ENCODE measurements at regions not wholly inside any gene's neighbourhood (a gene's known extent, or its start where the extent isn't known, plus 50 kb on each side); places are given as distances from the start of the nearest gene placed in this dataset.

DNA sequence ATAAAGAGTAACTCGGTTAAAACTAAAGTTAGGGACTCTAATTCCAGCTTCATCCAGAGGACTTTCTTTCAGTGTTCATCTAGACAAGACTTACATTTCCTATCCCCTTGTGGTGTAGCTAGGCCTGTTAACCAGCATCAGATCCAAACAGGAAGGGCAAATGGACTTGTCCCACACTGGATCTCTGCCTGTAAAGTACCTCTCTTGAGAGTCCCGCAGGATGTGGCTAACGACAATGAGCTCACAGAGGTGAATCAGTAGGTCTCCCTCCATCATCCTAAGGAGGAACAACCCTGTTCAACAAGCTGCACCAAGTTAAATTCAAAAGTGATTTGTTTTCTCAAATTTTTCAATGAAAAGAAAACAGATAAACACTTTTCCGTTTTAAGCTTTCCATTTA, 412.3 kb upstream of the RGPD4 start:
- H3K4me2 ChIP-seq (ENCODE audit: low read length): no peak overlapping the region
- H3K27me3 ChIP-seq (ENCODE audit: control insufficient read depth, low read length): no peaks in the 10 kb centered on the region
- H3K4me3 ChIP-seq (ENCODE audit: low read length): no peak overlapping the region
- no peak overlapping the region for H3K27ac ChIP-seq (ENCODE audit: low read depth, low read length)
- no peaks in the 10 kb centered on the region for H4K20me1 ChIP-seq (ENCODE audit: control insufficient read depth, insufficient read depth, low read depth, low read length)
- no peaks in the 10 kb centered on the region for H3K79me2 ChIP-seq (ENCODE audit: control insufficient read depth, low read length)
- H3F3A ChIP-seq (ENCODE audit: control insufficient read depth, insufficient read depth): no peaks in the 10 kb centered on the region
- no peaks in the 10 kb centered on the region for H3K9me3 ChIP-seq (ENCODE audit: control insufficient read depth, insufficient read depth, low read length)
- TF ChIP-seq, protein P1, sequence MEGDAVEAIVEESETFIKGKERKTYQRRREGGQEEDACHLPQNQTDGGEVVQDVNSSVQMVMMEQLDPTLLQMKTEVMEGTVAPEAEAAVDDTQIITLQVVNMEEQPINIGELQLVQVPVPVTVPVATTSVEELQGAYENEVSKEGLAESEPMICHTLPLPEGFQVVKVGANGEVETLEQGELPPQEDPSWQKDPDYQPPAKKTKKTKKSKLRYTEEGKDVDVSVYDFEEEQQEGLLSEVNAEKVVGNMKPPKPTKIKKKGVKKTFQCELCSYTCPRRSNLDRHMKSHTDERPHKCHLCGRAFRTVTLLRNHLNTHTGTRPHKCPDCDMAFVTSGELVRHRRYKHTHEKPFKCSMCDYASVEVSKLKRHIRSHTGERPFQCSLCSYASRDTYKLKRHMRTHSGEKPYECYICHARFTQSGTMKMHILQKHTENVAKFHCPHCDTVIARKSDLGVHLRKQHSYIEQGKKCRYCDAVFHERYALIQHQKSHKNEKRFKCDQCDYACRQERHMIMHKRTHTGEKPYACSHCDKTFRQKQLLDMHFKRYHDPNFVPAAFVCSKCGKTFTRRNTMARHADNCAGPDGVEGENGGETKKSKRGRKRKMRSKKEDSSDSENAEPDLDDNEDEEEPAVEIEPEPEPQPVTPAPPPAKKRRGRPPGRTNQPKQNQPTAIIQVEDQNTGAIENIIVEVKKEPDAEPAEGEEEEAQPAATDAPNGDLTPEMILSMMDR (IDR thresholded peaks at IDR 0.05; ENCODE audit: low read depth, low read length, poor library complexity, severe bottlenecking): no peak
- TF ChIP-seq EZH2phosphoT487 (IDR thresholded peaks at IDR 0.05; ENCODE audit: borderline replicate concordance, low read length): no peak
- no peaks in the 10 kb centered on the region for H3K9me2 ChIP-seq (replicated peaks; ENCODE audit: control insufficient read depth, low read length)
- H3K4me1 ChIP-seq (ENCODE audit: control insufficient read depth, low read length): no peaks in the 10 kb centered on the region
- no peaks in the 10 kb centered on the region for H3K36me3 ChIP-seq (ENCODE audit: control insufficient read depth, low read length)

- H3K4me3 ChIP-seq (ENCODE audit: low read length): no peak overlapping the region
- TF ChIP-seq EZH2phosphoT487 (IDR thresholded peaks at IDR 0.05; ENCODE audit: borderline replicate concordance, low read length): no peak
- TF ChIP-seq, protein P1 (IDR thresholded peaks at IDR 0.05; ENCODE audit: low read depth, low read length, poor library complexity, severe bottlenecking): no peak
- no peaks in the 10 kb centered on the region for H4K20me1 ChIP-seq (ENCODE audit: control insufficient read depth, insufficient read depth, low read depth, low read length)
- no peaks in the 10 kb centered on the region for H3K9me3 ChIP-seq (ENCODE audit: control insufficient read depth, insufficient read depth, low read length)
- no peaks in the 10 kb centered on the region for H3F3A ChIP-seq (ENCODE audit: control insufficient read depth, insufficient read depth)
- no peaks in the 10 kb centered on the region for H3K27me3 ChIP-seq (ENCODE audit: control insufficient read depth, low read length)
- H3K36me3 ChIP-seq (ENCODE audit: control insufficient read depth, low read length): no peaks in the 10 kb centered on the region
- no peaks in the 10 kb centered on the region for H3K79me2 ChIP-seq (ENCODE audit: control insufficient read depth, low read length)
- no peaks in the 10 kb centered on the region for H3K4me1 ChIP-seq (ENCODE audit: control insufficient read depth, low read length)
- H3K27ac ChIP-seq (ENCODE audit: low read depth, low read length): no peak overlapping the region
- no peaks in the 10 kb centered on the region; the same call in 1 of the 2 replicates for H3K9me2 ChIP-seq (replicated peaks; ENCODE audit: control insufficient read depth, low read length)
- no peak overlapping the region for H3K4me2 ChIP-seq (ENCODE audit: low read length)
Observed at GRCh38 chr2:107418708-107419107, 408.0 kb upstream of the RGPD4 start.

DNA sequence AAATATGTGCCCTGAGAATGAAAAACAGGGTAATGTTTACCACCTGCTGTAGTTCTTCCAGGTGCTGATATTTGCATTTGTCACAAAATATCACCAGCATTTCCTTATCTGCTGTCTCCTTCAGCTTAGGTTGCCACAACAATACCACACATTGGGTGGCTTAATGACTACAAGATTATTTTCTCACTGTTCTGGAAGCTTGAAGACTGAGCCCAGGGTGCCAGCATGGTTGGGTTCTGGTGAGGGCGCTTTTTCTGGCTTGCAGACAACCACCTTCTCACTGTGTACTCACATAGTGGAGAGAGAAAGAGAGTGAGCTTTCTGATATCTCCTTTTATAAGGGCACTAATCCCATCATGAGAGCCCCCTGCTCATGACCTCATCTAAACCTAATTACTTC, 407.5 kb upstream of the RGPD4 start:
- H3K9me2 ChIP-seq (replicated peaks; ENCODE audit: control insufficient read depth, low read length): no peaks in the 10 kb centered on the region; the same call in 1 of the 2 replicates
- no peak for TF ChIP-seq EZH2phosphoT487 (IDR thresholded peaks at IDR 0.05; ENCODE audit: borderline replicate concordance, low read length)
- TF ChIP-seq, protein P1 (IDR thresholded peaks at IDR 0.05; ENCODE audit: low read depth, low read length, poor library complexity, severe bottlenecking): no peak
- no peaks in the 10 kb centered on the region for H3K27me3 ChIP-seq (ENCODE audit: control insufficient read depth, low read length)
- H3K27ac ChIP-seq (ENCODE audit: low read depth, low read length): no peak overlapping the region
- H3F3A ChIP-seq (ENCODE audit: control insufficient read depth, insufficient read depth): no peaks in the 10 kb centered on the region
- no peaks in the 10 kb centered on the region for H4K20me1 ChIP-seq (ENCODE audit: control insufficient read depth, insufficient read depth, low read depth, low read length)
- no peak overlapping the region for H3K4me3 ChIP-seq (ENCODE audit: low read length)
- no peaks in the 10 kb centered on the region for H3K79me2 ChIP-seq (ENCODE audit: control insufficient read depth, low read length)
- H3K4me1 ChIP-seq (ENCODE audit: control insufficient read depth, low read length): no peaks in the 10 kb centered on the region
- no peaks in the 10 kb centered on the region for H3K36me3 ChIP-seq (ENCODE audit: control insufficient read depth, low read length)
- H3K4me2 ChIP-seq (ENCODE audit: low read length): no peak overlapping the region
- H3K9me3 ChIP-seq (ENCODE audit: control insufficient read depth, insufficient read depth, low read length): no peaks in the 10 kb centered on the region

DNA sequence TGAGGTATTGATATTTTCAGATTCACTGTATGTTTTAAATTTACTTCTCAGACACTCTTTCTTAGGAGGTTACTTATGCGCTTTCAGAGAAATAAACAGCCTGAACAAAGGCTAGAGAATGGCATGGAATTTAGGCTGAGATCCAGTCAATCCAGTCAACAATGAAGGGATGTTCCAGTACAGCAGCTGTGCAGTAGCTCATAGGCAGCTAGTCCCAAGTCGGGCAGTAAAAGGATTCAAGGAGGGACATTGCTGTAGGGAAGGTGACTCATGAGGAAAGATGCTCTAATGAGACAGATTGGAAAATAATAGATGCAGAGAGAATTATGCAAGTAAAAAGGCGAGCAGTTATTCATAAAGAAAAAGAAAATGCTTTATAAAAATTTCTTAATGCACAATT, 397.9 kb upstream of the RGPD4 start:
- Histone ChIP-seq H3F3A (ENCODE audit: control insufficient read depth, insufficient read depth) (no peaks in the 10 kb centered on the region), H3K4me1 (ENCODE audit: control insufficient read depth, low read length) (no peaks in the 10 kb centered on the region), H3K9me3 (ENCODE audit: control insufficient read depth, insufficient read depth, low read length) (no peaks in the 10 kb centered on the region), H3K79me2 (ENCODE audit: control insufficient read depth, low read length) (no peaks in the 10 kb centered on the region), H3K27me3 (ENCODE audit: control insufficient read depth, low read length) (no peaks in the 10 kb centered on the region), H3K36me3 (ENCODE audit: control insufficient read depth, low read length) (no peaks in the 10 kb centered on the region), H3K4me2 (ENCODE audit: low read length) (no peak overlapping the region), H3K9me2 (replicated peaks; ENCODE audit: control insufficient read depth, low read length) (no peaks in the 10 kb centered on the region), H3K27ac (ENCODE audit: low read depth, low read length) (no peak overlapping the region), H4K20me1 (ENCODE audit: control insufficient read depth, insufficient read depth, low read depth, low read length) (no peaks in the 10 kb centered on the region), H3K4me3 (ENCODE audit: low read length) (no peak overlapping the region)
- no peak for TF ChIP-seq EZH2phosphoT487 (IDR thresholded peaks at IDR 0.05; ENCODE audit: borderline replicate concordance, low read length)
- TF ChIP-seq, protein P1 (IDR thresholded peaks at IDR 0.05; ENCODE audit: low read depth, low read length, poor library complexity, severe bottlenecking): no peak
